ENCODE measurements at regions not wholly inside any gene's neighbourhood (a gene's known extent, or its start where the extent isn't known, plus 50 kb on each side); places are given as distances from the start of the nearest gene placed in this dataset.

- no peak for DNase-seq (ENCODE audit: low read depth, low spot score)
Observed at GRCh38 chr2:82730811-82731210, 1728.3 kb downstream of the SUCLG1 start.

GRCh38 chr2:82728090-82728489, 1731.0 kb downstream of the SUCLG1 start:
- DNase-seq (ENCODE audit: low read depth, low spot score), result no peak

GRCh38 chr2:82708681-82709080, 1750.4 kb downstream of the SUCLG1 start:
- no peak for DNase-seq (ENCODE audit: low read depth, low spot score)

GRCh38 chr2:82697231-82697630, 1761.8 kb downstream of the SUCLG1 start:
- DNase-seq (ENCODE audit: low read depth, low spot score), result no peak

- no peak for DNase-seq (ENCODE audit: low read depth, low spot score)
Observed at GRCh38 chr2:82694431-82694830, 1764.6 kb downstream of the SUCLG1 start.

- DNase-seq (ENCODE audit: low read depth, low spot score), result no peak
Observed at GRCh38 chr2:82690757-82691411, 1768.2 kb downstream of the SUCLG1 start.

GRCh38 chr2:82675186-82675585, 1783.9 kb downstream of the SUCLG1 start:
- DNase-seq (ENCODE audit: low read depth, low spot score), result no peak

GRCh38 chr2:82674652-82675051, 1784.4 kb downstream of the SUCLG1 start:
- no peak for DNase-seq (ENCODE audit: low read depth, low spot score)

GRCh38 chr2:82667491-82667890, 1791.6 kb downstream of the SUCLG1 start:
- no peak for DNase-seq (ENCODE audit: low read depth, low spot score)

- no peak for DNase-seq (ENCODE audit: low read depth, low spot score)
Observed at GRCh38 chr2:82665691-82666090, 1793.4 kb downstream of the SUCLG1 start.

- no peak for DNase-seq (ENCODE audit: low read depth, low spot score)
Observed at GRCh38 chr2:82657106-82657505, 1802.0 kb downstream of the SUCLG1 start.

GRCh38 chr2:82656420-82656819, 1802.7 kb downstream of the SUCLG1 start:
- DNase-seq (ENCODE audit: low read depth, low spot score), result no peak

GRCh38 chr2:82652117-82652516, 1807.0 kb downstream of the SUCLG1 start:
- DNase-seq (ENCODE audit: low read depth, low spot score), result no peak

GRCh38 chr2:82650038-82650437, 1809.0 kb downstream of the SUCLG1 start:
- DNase-seq (ENCODE audit: low read depth, low spot score), result no peak

- no peak for DNase-seq (ENCODE audit: low read depth, low spot score)
Observed at GRCh38 chr2:82641598-82642180, 1817.4 kb downstream of the SUCLG1 start.

GRCh38 chr2:82636402-82637020, 1822.6 kb downstream of the SUCLG1 start:
- DNase-seq (ENCODE audit: low read depth, low spot score), result no peak

- DNase-seq (ENCODE audit: low read depth, low spot score), result no peak
Observed at GRCh38 chr2:82599021-82599420, 1860.1 kb downstream of the SUCLG1 start.

GRCh38 chr2:82596581-82596980, 1862.5 kb downstream of the SUCLG1 start:
- DNase-seq (ENCODE audit: low read depth, low spot score), result no peak

- no peak for DNase-seq (ENCODE audit: low read depth, low spot score)
Observed at GRCh38 chr2:82591718-82592117, 1867.4 kb downstream of the SUCLG1 start.

GRCh38 chr2:82576656-82577055, 1882.4 kb downstream of the SUCLG1 start:
- no peak for DNase-seq (ENCODE audit: low read depth, low spot score)

- DNase-seq (ENCODE audit: low read depth, low spot score), result no peak
Observed at GRCh38 chr2:82539280-82539621, 1919.8 kb downstream of the SUCLG1 start.

- no peak for DNase-seq (ENCODE audit: low read depth, low spot score)
Observed at GRCh38 chr2:82538590-82539279, 1920.3 kb downstream of the SUCLG1 start.

- DNase-seq (ENCODE audit: low read depth, low spot score), result no peak
Observed at GRCh38 chr2:82528288-82528687, 1930.8 kb downstream of the SUCLG1 start.

Data from activated CD4-positive, CD25-positive, alpha-beta regulatory T cell treated with anti-CD3 and anti-CD28 coated beads, Interleukin-2, amount 50 U/mL, for 16 hours (primary cell).